Brain microvascular endothelial cell (primary cell): ENCODE measurements at regions not wholly inside any gene's neighbourhood (a gene's known extent, or its start where the extent isn't known, plus 50 kb on each side); places are given as distances from the start of the nearest gene placed in this dataset.

Source experiments
- DNase-seq: peaks from one replicate; pipeline ENCODE4 v3.0.0-alpha.2; 2020
- H3K27ac ChIP-seq: fragments of 250-450 bp; sonication (Bioruptor Pico); 2 replicates; pipeline ENCODE4 v1.5.1; 2020; ENCODE audit warnings: mild to moderate bottlenecking, moderate library complexity
- H3K27me3 ChIP-seq: fragments of 250-450 bp; sonication (Bioruptor Pico); replicated peaks from 2 replicates; pipeline ENCODE4 v1.5.1; 2020; ENCODE audit warnings: mild to moderate bottlenecking
- H3K36me3 ChIP-seq: fragments of 250-450 bp; sonication (Bioruptor Pico); replicated peaks from 2 replicates; pipeline ENCODE4 v1.5.1; 2020; ENCODE audit warnings: mild to moderate bottlenecking
- H3K4me3 ChIP-seq: 2 replicates; pipeline ENCODE4 v1.5.1; 2011; ENCODE audit warnings: low read depth, mild to moderate bottlenecking, control low read depth, low read length, moderate library complexity
- CTCF ChIP-seq: IDR thresholded peaks from 2 replicates; pipeline ENCODE4 v1.5.1; 2011; ENCODE audit warnings: low read depth, mild to moderate bottlenecking, moderate library complexity, low read length, control low read depth, inconsistent platforms; ENCODE audit errors: missing control alignments
- in situ Hi-C: cut with HindIII; loops from 2 replicates; pipeline ENCODE4 v1.10.0; 2017; ENCODE audit warnings: low sequenced_read_pairs, low pct_ligation_motif_present

GRCh38 chr6:3631186-3631585, 120.3 kb downstream of the PXDC1 start:
- in situ Hi-C loops: no loop called here
- DNase-seq: no peak
- H3K27me3 ChIP-seq: no peaks in the 10 kb centered on the region
- H3K36me3 ChIP-seq: no peaks in the 10 kb centered on the region
- no peak overlapping the region for H3K27ac ChIP-seq
- TF ChIP-seq CTCF: no peak
- no peak overlapping the region for H3K4me3 ChIP-seq

- in situ Hi-C loops: no loop called here
- Histone ChIP-seq H3K27me3 (no peaks in the 10 kb centered on the region), H3K4me3 (no peak overlapping the region), H3K27ac (no peak overlapping the region), H3K36me3 (no peaks in the 10 kb centered on the region)
- no peak for TF ChIP-seq CTCF
- DNase-seq: no peak
Observed at GRCh38 chr6:3630258-3630835, 121.2 kb downstream of the PXDC1 start.

GRCh38 chr6:3627956-3628835, 123.3 kb downstream of the PXDC1 start:
- Histone ChIP-seq H3K36me3 (no peaks in the 10 kb centered on the region), H3K27me3 (no peaks in the 10 kb centered on the region), H3K27ac (no peak overlapping the region), H3K4me3 (no peak overlapping the region)
- no peak for DNase-seq
- no peak for TF ChIP-seq CTCF
- in situ Hi-C loops: no loop called here

DNA sequence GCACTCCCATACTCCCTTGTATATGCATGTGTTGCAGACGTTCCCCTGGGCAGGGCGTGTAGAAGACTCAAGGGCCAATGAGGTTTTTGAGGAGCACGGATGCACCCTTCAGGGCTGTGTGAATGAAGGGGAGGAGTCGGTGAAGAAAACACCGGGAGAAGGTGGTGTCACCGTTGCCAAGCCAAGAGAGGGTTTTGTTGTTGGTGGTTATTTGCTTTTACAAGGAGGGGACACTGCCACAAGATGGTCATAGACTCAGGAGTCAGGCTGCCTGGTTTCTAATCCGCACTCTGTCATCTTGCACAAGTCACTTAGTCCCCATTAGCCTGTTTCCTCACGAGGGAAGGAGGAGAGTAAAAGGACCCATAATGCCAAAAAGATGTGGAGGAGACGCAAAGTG, 124.0 kb downstream of the PXDC1 start:
- Histone ChIP-seq H3K27ac (no peak overlapping the region), H3K27me3 (no peaks in the 10 kb centered on the region), H3K36me3 (no peaks in the 10 kb centered on the region), H3K4me3 (no peak overlapping the region)
- DNase-seq: no peak
- no peak for TF ChIP-seq CTCF
- in situ Hi-C loops: no loop called here

- no peak for DNase-seq
- H3K27ac ChIP-seq: no peak overlapping the region
- no peak overlapping the region for H3K4me3 ChIP-seq
- TF ChIP-seq CTCF: no peak
- no peaks in the 10 kb centered on the region for H3K36me3 ChIP-seq
- H3K27me3 ChIP-seq: no peaks in the 10 kb centered on the region
- in situ Hi-C loops: no loop called here
Observed at GRCh38 chr6:3625980-3626563, 125.4 kb downstream of the PXDC1 start.
